Smooth muscle cell (in vitro differentiated cells): ENCODE measurements at regions not wholly inside any gene's neighbourhood (a gene's known extent, or its start where the extent isn't known, plus 50 kb on each side); places are given as distances from the start of the nearest gene placed in this dataset.

Experiments used
- DNase-seq: peaks from one replicate; lab custom pipeline; 2025; ENCODE audit not compliant: unreplicated experiment; lab: John Stamatoyannopoulos, UW
- H2AFZ ChIP-seq: fragments of 200-600 bp; sonication (generic); 2 replicates; pipeline ENCODE4 v1.6.0; 2016; ENCODE audit warnings: antibody characterized with exemption, low read depth, mild to moderate bottlenecking
- H3F3A ChIP-seq: fragments of 200-600 bp; sonication (generic); 2 replicates; pipeline ENCODE4 v1.6.0; 2017; ENCODE audit warnings: antibody characterized with exemption, low read depth
- H3K27ac ChIP-seq: fragments of 200-600 bp; sonication (generic); 2 replicates; pipeline ENCODE4 v1.5.1; 2016; ENCODE audit warnings: low read depth, mild to moderate bottlenecking
- H3K27me3 ChIP-seq: fragments of 200-600 bp; sonication (generic); 2 replicates; pipeline ENCODE4 v1.6.1; 2016; ENCODE audit warnings: low read depth, mild to moderate bottlenecking
- H3K36me3 ChIP-seq: fragments of 200-600 bp; sonication (generic); 2 replicates; pipeline ENCODE4 v1.5.1; 2016; ENCODE audit warnings: low read depth
- H3K4me1 ChIP-seq: fragments of 200-600 bp; sonication (generic); 2 replicates; pipeline ENCODE4 v1.5.1; 2016; ENCODE audit warnings: low read depth
- H3K4me2 ChIP-seq: fragments of 200-600 bp; sonication (generic); 2 replicates; pipeline ENCODE4 v1.6.0; 2016; ENCODE audit warnings: mild to moderate bottlenecking
- H3K4me3 ChIP-seq: fragments of 200-600 bp; sonication (generic); 2 replicates; pipeline ENCODE4 v1.5.1; 2016; ENCODE audit warnings: mild to moderate bottlenecking
- H3K79me2 ChIP-seq: fragments of 200-600 bp; sonication (generic); 2 replicates; pipeline ENCODE4 v1.6.0; 2016; ENCODE audit warnings: low read depth, mild to moderate bottlenecking
- H3K9ac ChIP-seq: fragments of 200-600 bp; sonication (generic); 2 replicates; pipeline ENCODE4 v1.6.0; 2016; ENCODE audit warnings: low read depth
- H3K9me3 ChIP-seq: fragments of 200-600 bp; sonication (generic); replicated peaks from 2 replicates; pipeline ENCODE4 v1.5.1; 2016; ENCODE audit warnings: low read depth
- H4K20me1 ChIP-seq: fragments of 200-600 bp; sonication (generic); 2 replicates; pipeline ENCODE4 v1.6.0; 2016; ENCODE audit warnings: low read depth
- WGBS: methylation state at CpG from one replicate; pipeline ENCODE4 v1.1.7; 2016; ENCODE audit warnings: low lambda C conversion rate; 5-methylcytosine and 5-hydroxymethylcytosine counted together
- TF ChIP-seq, protein P1 (sequence below): fragments of 200-600 bp; sonication (generic); IDR thresholded peaks from 2 replicates; pipeline ENCODE4 v1.5.1; 2017; ENCODE audit warnings: borderline replicate concordance, mild to moderate bottlenecking, antibody characterized with exemption; ENCODE audit not compliant: insufficient read depth, poor library complexity, severe bottlenecking

DNA sequence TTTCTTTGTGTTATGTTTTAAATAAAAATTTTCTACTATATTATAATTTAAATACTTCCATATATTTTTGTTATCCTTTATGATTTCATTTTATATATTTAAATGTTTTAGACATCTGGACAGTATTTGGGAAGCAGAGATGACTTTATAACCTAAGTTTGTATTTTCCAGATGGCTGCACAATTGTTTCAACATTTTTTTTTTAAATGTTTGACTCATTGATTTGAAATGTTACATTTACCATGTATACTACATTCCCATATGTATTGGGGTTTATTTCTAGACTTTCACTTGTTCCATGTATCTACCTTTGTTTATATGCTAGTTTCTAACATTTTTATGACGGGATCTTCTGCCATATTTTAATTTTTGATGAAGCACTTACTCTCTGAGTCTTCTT, 766.5 kb downstream of the METTL15 start:
- no peaks in the 10 kb centered on the region for H4K20me1 ChIP-seq
- H3K4me1 ChIP-seq: no peaks in the 10 kb centered on the region
- DNase-seq: no peak
- H3F3A ChIP-seq: no peaks in the 10 kb centered on the region
- no peaks in the 10 kb centered on the region for H3K27me3 ChIP-seq
- H3K4me3 ChIP-seq: no peak overlapping the region
- H3K79me2 ChIP-seq: no peaks in the 10 kb centered on the region
- TF ChIP-seq, protein P1, sequence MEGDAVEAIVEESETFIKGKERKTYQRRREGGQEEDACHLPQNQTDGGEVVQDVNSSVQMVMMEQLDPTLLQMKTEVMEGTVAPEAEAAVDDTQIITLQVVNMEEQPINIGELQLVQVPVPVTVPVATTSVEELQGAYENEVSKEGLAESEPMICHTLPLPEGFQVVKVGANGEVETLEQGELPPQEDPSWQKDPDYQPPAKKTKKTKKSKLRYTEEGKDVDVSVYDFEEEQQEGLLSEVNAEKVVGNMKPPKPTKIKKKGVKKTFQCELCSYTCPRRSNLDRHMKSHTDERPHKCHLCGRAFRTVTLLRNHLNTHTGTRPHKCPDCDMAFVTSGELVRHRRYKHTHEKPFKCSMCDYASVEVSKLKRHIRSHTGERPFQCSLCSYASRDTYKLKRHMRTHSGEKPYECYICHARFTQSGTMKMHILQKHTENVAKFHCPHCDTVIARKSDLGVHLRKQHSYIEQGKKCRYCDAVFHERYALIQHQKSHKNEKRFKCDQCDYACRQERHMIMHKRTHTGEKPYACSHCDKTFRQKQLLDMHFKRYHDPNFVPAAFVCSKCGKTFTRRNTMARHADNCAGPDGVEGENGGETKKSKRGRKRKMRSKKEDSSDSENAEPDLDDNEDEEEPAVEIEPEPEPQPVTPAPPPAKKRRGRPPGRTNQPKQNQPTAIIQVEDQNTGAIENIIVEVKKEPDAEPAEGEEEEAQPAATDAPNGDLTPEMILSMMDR: no peak
- no peak overlapping the region for H3K27ac ChIP-seq
- no peak overlapping the region for H3K9ac ChIP-seq
- no peak overlapping the region for H2AFZ ChIP-seq
- no peaks in the 10 kb centered on the region for H3K9me3 ChIP-seq
- 93% methylated on average over 1 of the region's 1 CpG for WGBS
- no peaks in the 10 kb centered on the region for H3K36me3 ChIP-seq
- H3K4me2 ChIP-seq: no peak overlapping the region

DNA sequence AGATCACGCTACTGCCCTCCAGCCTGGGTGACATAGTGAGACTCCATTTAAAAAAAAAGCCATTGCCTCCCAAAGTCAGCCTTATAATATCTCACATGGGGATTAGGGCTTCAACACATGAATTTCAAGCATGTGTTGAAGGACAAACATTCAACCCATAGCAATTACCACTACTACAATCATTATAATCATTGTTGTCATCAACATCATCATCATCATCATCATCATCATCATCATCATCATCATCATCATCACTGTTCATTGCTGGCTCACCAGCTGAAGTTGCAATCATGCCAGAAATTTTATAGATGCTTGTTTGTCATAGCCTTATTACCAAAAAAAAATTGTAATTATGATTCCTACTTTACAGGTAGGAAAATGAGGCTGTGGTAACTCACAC, 762.9 kb downstream of the METTL15 start:
- Histone ChIP-seq H3K9me3 (no peaks in the 10 kb centered on the region), H3F3A (no peaks in the 10 kb centered on the region), H3K4me2 (no peak overlapping the region), H3K4me1 (no peaks in the 10 kb centered on the region), H3K27me3 (no peaks in the 10 kb centered on the region), H3K27ac (no peak overlapping the region), H4K20me1 (no peaks in the 10 kb centered on the region), H3K9ac (no peak overlapping the region), H3K36me3 (no peaks in the 10 kb centered on the region), H3K79me2 (no peaks in the 10 kb centered on the region), H3K4me3 (no peak overlapping the region), H2AFZ (no peak overlapping the region)
- TF ChIP-seq, protein P1: no peak
- WGBS: 100% methylated on average over 1 of the region's 1 CpG
- no peak for DNase-seq

DNA sequence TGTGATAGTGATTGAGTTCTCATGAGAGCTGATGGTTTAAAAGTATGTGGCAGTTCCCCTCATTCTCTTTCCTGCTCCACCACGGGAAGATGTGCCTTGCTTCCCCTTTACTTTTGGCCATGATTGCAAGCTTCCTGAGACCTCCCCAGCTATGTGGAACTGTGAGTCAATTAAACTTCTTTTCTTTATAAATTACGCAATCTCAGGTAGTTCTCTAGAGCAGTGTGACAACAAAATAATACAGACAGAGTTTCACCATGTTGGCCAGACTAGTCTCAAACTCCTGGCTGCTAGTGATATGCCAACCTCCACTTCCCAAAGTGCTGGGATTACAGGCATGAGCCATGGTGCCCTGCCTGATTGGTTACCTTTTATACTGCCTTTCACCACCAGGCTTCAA, 755.2 kb downstream of the METTL15 start:
- H3K27ac ChIP-seq: no peak overlapping the region
- H3K4me3 ChIP-seq: no peak overlapping the region
- TF ChIP-seq, protein P1: no peak
- no peaks in the 10 kb centered on the region for H3K79me2 ChIP-seq
- no peak for DNase-seq
- H3K36me3 ChIP-seq: no peaks in the 10 kb centered on the region
- H2AFZ ChIP-seq: no peak overlapping the region
- no peak overlapping the region for H3K9ac ChIP-seq
- H4K20me1 ChIP-seq: no peaks in the 10 kb centered on the region
- WGBS: 95% methylated on average over 2 of the region's 2 CpGs
- H3K27me3 ChIP-seq: no peaks in the 10 kb centered on the region
- H3K9me3 ChIP-seq: no peaks in the 10 kb centered on the region
- no peaks in the 10 kb centered on the region for H3F3A ChIP-seq
- H3K4me1 ChIP-seq: no peaks in the 10 kb centered on the region
- H3K4me2 ChIP-seq: no peak overlapping the region

DNA sequence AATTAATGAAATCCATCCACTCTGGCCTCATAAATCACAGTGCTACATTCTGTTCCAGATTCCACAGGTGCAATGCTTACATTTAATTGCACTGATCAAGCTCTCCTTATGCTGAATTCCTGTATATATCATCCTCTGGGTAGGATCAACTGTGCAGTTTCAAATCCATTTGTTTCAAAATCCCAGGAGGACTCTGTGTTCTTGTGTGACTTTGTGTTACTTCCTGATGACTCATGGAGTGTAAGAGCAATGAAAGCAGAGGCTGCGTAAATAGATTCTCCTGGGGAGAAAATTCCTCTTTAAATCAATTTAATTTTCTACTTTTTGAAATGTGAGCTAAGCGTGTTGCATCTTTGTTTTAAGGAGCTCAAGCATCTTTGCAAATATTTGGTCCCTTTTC, 752.7 kb downstream of the METTL15 start:
- H3K4me1 ChIP-seq: no peaks in the 10 kb centered on the region
- no peaks in the 10 kb centered on the region for H3K27me3 ChIP-seq
- H2AFZ ChIP-seq: no peak overlapping the region
- H3K9ac ChIP-seq: no peak overlapping the region
- no peaks in the 10 kb centered on the region for H4K20me1 ChIP-seq
- no peaks in the 10 kb centered on the region for H3K36me3 ChIP-seq
- H3F3A ChIP-seq: no peaks in the 10 kb centered on the region
- H3K27ac ChIP-seq: no peak overlapping the region
- WGBS: 8% methylated on average over 2 of the region's 2 CpGs
- no peak overlapping the region for H3K4me3 ChIP-seq
- H3K9me3 ChIP-seq: no peaks in the 10 kb centered on the region
- no peak overlapping the region for H3K4me2 ChIP-seq
- TF ChIP-seq, protein P1: no peak
- DNase-seq: no peak
- H3K79me2 ChIP-seq: no peaks in the 10 kb centered on the region
